ENCODE measurements at regions not wholly inside any gene's neighbourhood (a gene's known extent, or its start where the extent isn't known, plus 50 kb on each side); places are given as distances from the start of the nearest gene placed in this dataset.

DNA sequence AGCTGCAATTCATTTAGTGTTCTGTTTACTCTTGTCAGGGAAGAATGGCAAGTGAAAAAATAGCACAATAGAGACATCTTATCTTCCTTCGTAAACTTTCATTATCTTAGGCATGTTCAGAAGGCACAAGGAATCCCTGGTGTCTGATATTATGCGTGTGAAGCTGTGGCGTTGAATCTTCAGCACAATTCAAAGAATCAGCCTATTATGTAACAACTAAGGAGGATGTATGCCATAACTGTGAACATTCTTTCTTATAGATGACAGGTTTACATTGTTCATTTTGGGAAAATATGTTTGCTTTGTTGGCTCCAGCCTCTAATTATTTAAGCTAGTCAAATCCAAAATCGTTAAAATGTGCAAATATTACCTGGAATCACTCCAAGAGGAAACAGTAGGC lies 446.1 kb downstream of the ANXA1 start:
- Mint-ChIP-seq H3K27ac (no peak overlapping the region), H3K36me3 (no peaks in the 10 kb centered on the region), H3K9me3 (peaks cover 0 to 4% of the 10 kb centered on the region in 2 donors), H3K4me1 (no peaks in the 10 kb centered on the region), H3K27me3 (ENCODE audit: low read depth in 2 of 2) (no peaks in the 10 kb centered on the region), H3K4me3 (no peak overlapping the region)
- no peak for DNase-seq
- no peaks in the 10 kb centered on the region for H3K4me1 ChIP-seq (ENCODE audit: control insufficient read depth, insufficient read depth, low read length)
- no peak for ATAC-seq
- TF ChIP-seq, protein P1, sequence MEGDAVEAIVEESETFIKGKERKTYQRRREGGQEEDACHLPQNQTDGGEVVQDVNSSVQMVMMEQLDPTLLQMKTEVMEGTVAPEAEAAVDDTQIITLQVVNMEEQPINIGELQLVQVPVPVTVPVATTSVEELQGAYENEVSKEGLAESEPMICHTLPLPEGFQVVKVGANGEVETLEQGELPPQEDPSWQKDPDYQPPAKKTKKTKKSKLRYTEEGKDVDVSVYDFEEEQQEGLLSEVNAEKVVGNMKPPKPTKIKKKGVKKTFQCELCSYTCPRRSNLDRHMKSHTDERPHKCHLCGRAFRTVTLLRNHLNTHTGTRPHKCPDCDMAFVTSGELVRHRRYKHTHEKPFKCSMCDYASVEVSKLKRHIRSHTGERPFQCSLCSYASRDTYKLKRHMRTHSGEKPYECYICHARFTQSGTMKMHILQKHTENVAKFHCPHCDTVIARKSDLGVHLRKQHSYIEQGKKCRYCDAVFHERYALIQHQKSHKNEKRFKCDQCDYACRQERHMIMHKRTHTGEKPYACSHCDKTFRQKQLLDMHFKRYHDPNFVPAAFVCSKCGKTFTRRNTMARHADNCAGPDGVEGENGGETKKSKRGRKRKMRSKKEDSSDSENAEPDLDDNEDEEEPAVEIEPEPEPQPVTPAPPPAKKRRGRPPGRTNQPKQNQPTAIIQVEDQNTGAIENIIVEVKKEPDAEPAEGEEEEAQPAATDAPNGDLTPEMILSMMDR (IDR thresholded peaks at IDR 0.05) = no peak
- H3K36me3 ChIP-seq (ENCODE audit: control insufficient read depth, insufficient read depth, low read length) = no peaks in the 10 kb centered on the region
- intact Hi-C loops (cut with micrococcal nuclease) = no loop called here
- no peak overlapping the region for H3K27ac ChIP-seq (ENCODE audit: low read length)
- H3K9me3 ChIP-seq (ENCODE audit: control insufficient read depth, insufficient read depth, low read length) = no peaks in the 10 kb centered on the region
- WGBS (ENCODE audit: insufficient coverage) = 81% methylated on average over 3 of the region's 4 CpGs
- peaks cover 2% of the 10 kb centered on the region for H3K27me3 ChIP-seq (ENCODE audit: control insufficient read depth, insufficient read depth, low read length)
- H3K4me3 ChIP-seq (ENCODE audit: low read length) = no peak overlapping the region

DNA sequence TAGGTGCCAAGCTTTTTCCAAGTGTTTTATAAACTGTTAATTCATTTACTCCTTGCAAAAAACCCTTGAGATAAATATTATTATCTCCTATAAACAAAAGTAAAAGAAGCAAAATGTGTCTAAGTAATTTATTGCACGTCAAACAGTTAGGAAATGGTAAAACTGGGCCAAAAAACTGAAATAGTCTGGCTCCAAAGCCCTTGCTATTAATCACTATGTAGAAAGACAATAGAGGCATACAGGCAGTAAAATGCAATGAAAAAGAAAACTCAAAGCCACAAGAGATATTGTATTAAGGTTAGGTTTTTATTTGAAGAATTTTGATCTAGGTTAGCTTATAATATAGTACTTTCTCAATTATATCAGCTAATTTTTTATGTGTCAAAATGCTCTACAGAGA lies 457.7 kb downstream of the ANXA1 start:
- WGBS (ENCODE audit: insufficient coverage) = 45% methylated on average over 1 of the region's 1 CpG

GRCh38 chr9:73611032-73611431 lies 459.4 kb downstream of the ANXA1 start:
- Mint-ChIP-seq H3K9me3 (peaks cover 3 to 5% of the 10 kb centered on the region in 2 donors), H3K4me3 (no peak overlapping the region)
- TF ChIP-seq, protein P1 (IDR thresholded peaks at IDR 0.05) = no peak

More for the DNA sequence above, 457.7 kb downstream of the ANXA1 start:
- intact Hi-C loops (cut with micrococcal nuclease) = no loop called here
- H3K27me3 ChIP-seq (ENCODE audit: control insufficient read depth, insufficient read depth, low read length) = no peaks in the 10 kb centered on the region
- H3K4me3 ChIP-seq (ENCODE audit: low read length) = no peak overlapping the region
- Mint-ChIP-seq H3K27ac (no peak overlapping the region), H3K36me3 (no peaks in the 10 kb centered on the region), H3K9me3 (peaks cover 2 to 3% of the 10 kb centered on the region in 2 donors), H3K4me3 (no peak overlapping the region), H3K27me3 (ENCODE audit: low read depth in 2 of 2) (no peaks in the 10 kb centered on the region), H3K4me1 (no peaks in the 10 kb centered on the region)
- H3K36me3 ChIP-seq (ENCODE audit: control insufficient read depth, insufficient read depth, low read length) = no peaks in the 10 kb centered on the region
- no peak overlapping the region for H3K27ac ChIP-seq (ENCODE audit: low read length)
- TF ChIP-seq, protein P1 (IDR thresholded peaks at IDR 0.05) = no peak
- no peaks in the 10 kb centered on the region for H3K9me3 ChIP-seq (ENCODE audit: control insufficient read depth, insufficient read depth, low read length)
- DNase-seq = no peak
- ATAC-seq = no peak
- H3K4me1 ChIP-seq (ENCODE audit: control insufficient read depth, insufficient read depth, low read length) = no peaks in the 10 kb centered on the region

DNA sequence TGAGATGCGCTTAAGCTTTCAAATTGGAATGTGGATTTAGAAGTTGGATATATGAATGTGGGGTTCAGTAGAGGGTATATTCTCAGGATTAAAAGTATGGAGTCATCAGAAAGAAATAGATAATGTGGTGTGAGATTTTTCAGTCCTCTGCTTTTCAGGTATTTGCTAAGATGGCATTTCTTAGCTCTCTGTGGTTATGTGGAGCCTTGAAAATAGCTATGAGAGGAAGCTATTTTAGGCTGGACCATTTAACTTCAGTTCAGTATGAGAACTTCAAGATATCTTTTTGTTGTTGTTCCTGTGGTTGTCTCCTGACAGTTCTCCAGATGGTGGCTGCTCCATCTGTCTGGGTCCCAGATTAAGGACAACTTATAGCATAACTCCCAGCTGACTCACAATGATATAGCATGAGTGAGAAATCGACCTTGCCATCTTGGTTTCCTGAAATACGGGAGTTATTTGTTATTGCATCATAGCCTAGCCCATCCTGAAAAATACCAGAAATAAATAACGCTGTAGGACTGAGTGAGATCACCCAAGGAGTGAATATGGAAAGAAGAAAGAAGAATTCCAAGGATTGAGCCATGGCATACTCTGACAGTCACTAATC lies 461.5 kb downstream of the ANXA1 start:
- H3K27ac ChIP-seq (ENCODE audit: low read length) = no peak overlapping the region

More at GRCh38 chr9:73611032-73611431, 459.4 kb downstream of the ANXA1 start:
- H3K36me3 ChIP-seq (ENCODE audit: control insufficient read depth, insufficient read depth, low read length) = no peaks in the 10 kb centered on the region
- no peak overlapping the region for H3K4me3 ChIP-seq (ENCODE audit: low read length)
- intact Hi-C loops (cut with micrococcal nuclease) = no loop called here
- H3K27me3 ChIP-seq (ENCODE audit: control insufficient read depth, insufficient read depth, low read length) = no peaks in the 10 kb centered on the region
- no peaks in the 10 kb centered on the region for H3K9me3 ChIP-seq (ENCODE audit: control insufficient read depth, insufficient read depth, low read length)
- DNase-seq = no peak
- no peak for ATAC-seq
- no peaks in the 10 kb centered on the region for H3K36me3 Mint-ChIP-seq
- no peaks in the 10 kb centered on the region for H3K4me1 Mint-ChIP-seq
- H3K27ac Mint-ChIP-seq = no peak overlapping the region
- H3K4me1 ChIP-seq (ENCODE audit: control insufficient read depth, insufficient read depth, low read length) = no peaks in the 10 kb centered on the region
- no peak overlapping the region for H3K27ac ChIP-seq (ENCODE audit: low read length)
- H3K27me3 Mint-ChIP-seq (ENCODE audit: low read depth in 2 of 2) = no peaks in the 10 kb centered on the region
- WGBS (ENCODE audit: insufficient coverage) = 59% methylated on average over 2 of the region's 2 CpGs

More for the DNA sequence above, 461.5 kb downstream of the ANXA1 start:
- TF ChIP-seq, protein P1 (IDR thresholded peaks at IDR 0.05) = no peak
- ATAC-seq = no peak
- H3K27me3 ChIP-seq (ENCODE audit: control insufficient read depth, insufficient read depth, low read length) = no peaks in the 10 kb centered on the region
- H3K4me1 ChIP-seq (ENCODE audit: control insufficient read depth, insufficient read depth, low read length) = no peaks in the 10 kb centered on the region
- no peaks in the 10 kb centered on the region for H3K9me3 ChIP-seq (ENCODE audit: control insufficient read depth, insufficient read depth, low read length)
- Mint-ChIP-seq H3K27ac (no peak overlapping the region), H3K36me3 (no peaks in the 10 kb centered on the region), H3K9me3 (peaks cover 3 to 7% of the 10 kb centered on the region in 2 donors), H3K4me1 (no peaks in the 10 kb centered on the region), H3K4me3 (no peak overlapping the region), H3K27me3 (ENCODE audit: low read depth in 2 of 2) (no peaks in the 10 kb centered on the region)
- DNase-seq = no peak
- WGBS (ENCODE audit: insufficient coverage) = 69% methylated on average over 3 of the region's 4 CpGs
- intact Hi-C loops (cut with micrococcal nuclease) = no loop called here
- H3K36me3 ChIP-seq (ENCODE audit: control insufficient read depth, insufficient read depth, low read length) = no peaks in the 10 kb centered on the region
- no peak overlapping the region for H3K4me3 ChIP-seq (ENCODE audit: low read length)

Data from natural killer cell (primary cell).